GM18909 (cell line): ENCODE measurements at regions not wholly inside any gene's neighbourhood (a gene's known extent, or its start where the extent isn't known, plus 50 kb on each side); places are given as distances from the start of the nearest gene placed in this dataset.
A peak's percentile ranks its signal among the peaks of the same experiment; 100 is the strongest.
"Not testable (repeated sequence)": the region's sequence is repeated elsewhere in the genome, so short reads cannot be mapped to it uniquely, and the experiment has no call there.

Experiments used
- ATAC-seq: cut with Tn5 transposase; IDR thresholded peaks from one replicate; pipeline ENCODE4 v1.9.1; 2021; ENCODE audit warnings: mild to moderate bottlenecking; ENCODE audit not compliant: unreplicated experiment, poor library complexity

DNA sequence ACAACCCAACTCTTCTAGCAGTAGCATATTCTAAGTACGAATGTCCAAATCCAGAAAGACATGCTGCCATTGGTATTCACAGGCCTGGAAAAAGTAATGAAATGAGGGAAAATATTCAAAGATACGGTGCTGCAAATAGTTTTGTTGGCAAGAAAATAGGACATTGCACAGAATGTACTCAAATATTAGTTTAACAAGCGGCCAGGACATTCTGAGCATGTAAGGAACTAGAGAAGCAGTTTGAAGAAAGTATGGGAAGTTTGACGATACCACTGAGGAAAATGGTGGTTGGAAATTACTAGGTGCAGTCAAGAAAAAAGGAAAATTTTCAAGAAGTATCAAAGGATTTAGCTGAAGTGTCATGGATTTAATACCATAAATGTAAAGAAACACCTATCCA is 468.0 kb upstream of the GRIN3A start:
- no peak for ATAC-seq

GRCh38 chr9:102205251-102205650 is 466.8 kb upstream of the GRIN3A start:
- ATAC-seq = no peak

DNA sequence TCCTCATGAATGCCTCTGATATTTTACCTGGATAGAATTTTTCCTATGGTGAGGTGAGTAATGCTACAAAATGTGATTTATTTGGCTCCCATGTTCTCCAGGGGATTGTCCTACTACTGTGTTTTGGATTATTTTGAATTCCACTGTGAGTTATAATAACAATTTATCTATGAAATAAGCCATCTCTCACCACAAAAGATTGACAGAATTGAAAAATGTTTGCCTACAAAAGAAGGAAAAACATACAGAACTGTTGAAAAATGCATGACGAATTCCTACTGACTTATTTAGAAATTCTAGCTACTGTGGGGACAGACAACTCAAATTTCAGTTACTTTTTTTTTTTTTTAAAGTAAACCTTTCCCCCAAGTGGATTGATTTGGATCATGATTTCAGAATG is 463.7 kb upstream of the GRIN3A start:
- no peak for ATAC-seq

GRCh38 chr9:102185962-102186361 is 447.5 kb upstream of the GRIN3A start:
- no peak for ATAC-seq

- ATAC-seq = no peak
These were observed 446.9 kb upstream of the GRIN3A start for GRCh38 chr9:102185371-102185770.

GRCh38 chr9:102178811-102179210 is 440.4 kb upstream of the GRIN3A start:
- no peak for ATAC-seq

DNA sequence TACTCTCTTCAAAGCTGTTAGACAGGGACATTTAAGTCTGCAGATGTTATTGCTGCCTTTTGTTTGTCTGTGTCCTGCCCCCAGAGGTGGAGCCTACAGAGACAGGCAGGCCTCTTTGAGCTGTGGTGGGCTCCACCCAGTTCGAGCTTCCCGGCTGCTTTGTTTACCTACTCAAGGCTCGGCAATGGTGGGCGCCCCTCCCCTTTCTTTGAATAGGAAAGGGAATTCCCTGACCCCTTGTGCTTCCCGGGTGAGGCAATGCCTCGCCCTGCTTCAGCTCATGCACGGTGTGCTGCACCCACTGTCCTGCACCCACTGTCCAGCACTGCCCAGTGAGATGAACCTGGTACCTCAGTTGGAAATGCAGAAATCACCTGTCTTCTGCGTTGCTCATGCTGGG is 435.8 kb upstream of the GRIN3A start:
- not testable (repeated sequence) for ATAC-seq

DNA sequence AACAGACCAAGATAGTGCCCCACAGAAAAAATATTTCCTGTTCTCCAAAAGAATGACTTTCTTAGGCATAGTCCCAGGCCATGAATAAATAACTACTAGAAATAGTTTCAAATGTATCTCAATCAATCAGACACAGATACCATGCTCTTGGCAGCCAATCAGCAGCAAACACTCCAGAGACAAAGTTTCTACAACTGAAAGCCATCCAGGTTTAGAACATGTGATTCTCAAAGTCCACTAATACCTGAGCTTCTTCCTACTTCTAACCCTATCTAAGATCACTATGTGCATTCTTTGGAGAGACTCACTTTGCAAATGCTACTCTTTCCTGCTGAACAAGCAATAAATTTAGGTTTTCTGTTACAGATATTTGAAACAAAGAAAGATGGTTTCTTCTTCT is 425.8 kb upstream of the GRIN3A start:
- no peak for ATAC-seq

DNA sequence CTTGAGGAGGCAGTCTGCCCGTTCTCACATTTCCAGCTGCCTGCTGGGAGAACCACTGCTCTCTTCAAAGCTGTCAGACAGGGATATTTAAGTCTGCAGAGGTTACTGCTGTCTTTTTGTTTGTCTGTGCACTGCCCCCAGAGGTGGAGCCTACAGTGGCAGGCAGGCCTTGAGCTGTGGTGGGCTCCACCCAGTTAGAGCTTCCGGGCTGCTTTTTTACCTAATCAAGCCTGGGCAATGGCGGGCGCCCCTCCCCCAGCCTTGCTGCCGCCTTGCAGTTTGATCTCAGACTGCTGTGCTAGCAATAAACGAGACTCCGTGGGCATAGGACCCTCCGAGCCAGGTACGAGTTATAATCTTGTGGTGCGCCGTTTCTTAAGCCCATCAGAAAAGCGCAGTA is 414.6 kb upstream of the GRIN3A start:
- ATAC-seq = not testable (repeated sequence)

DNA sequence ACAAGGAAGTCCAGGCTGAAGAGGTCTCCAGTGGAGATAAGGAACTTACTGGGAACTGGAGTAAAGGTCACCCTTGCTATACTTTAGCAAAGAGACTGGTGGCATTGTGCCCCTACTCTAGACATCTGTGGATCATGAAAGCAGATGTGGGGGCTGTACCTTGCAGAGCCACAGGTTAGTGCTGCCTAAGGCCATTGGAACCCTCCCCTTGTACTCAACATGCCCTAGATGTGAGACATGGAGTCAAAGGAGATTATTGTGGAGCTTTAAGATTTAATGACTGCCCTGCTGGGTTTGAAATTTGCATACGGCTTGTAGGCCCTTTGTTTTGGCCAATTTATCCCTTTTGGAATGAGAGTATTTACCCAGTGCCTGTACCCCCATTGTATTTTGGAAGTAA is 397.3 kb upstream of the GRIN3A start:
- no peak for ATAC-seq

GRCh38 chr9:102124465-102124864 is 386.0 kb upstream of the GRIN3A start:
- no peak for ATAC-seq

- no peak for ATAC-seq
These were observed 376.1 kb upstream of the GRIN3A start for GRCh38 chr9:102114557-102114956.

GRCh38 chr9:102113191-102113590 is 374.7 kb upstream of the GRIN3A start:
- ATAC-seq = no peak

GRCh38 chr9:102106439-102106838 is 368.0 kb upstream of the GRIN3A start:
- ATAC-seq = no peak

- no peak for ATAC-seq
These were observed 363.3 kb upstream of the GRIN3A start for GRCh38 chr9:102101723-102102122.

- ATAC-seq = no peak
These were observed 348.7 kb upstream of the GRIN3A start for GRCh38 chr9:102087141-102087540.

- ATAC-seq = no peak
These were observed 347.1 kb upstream of the GRIN3A start for GRCh38 chr9:102085548-102085947.

DNA sequence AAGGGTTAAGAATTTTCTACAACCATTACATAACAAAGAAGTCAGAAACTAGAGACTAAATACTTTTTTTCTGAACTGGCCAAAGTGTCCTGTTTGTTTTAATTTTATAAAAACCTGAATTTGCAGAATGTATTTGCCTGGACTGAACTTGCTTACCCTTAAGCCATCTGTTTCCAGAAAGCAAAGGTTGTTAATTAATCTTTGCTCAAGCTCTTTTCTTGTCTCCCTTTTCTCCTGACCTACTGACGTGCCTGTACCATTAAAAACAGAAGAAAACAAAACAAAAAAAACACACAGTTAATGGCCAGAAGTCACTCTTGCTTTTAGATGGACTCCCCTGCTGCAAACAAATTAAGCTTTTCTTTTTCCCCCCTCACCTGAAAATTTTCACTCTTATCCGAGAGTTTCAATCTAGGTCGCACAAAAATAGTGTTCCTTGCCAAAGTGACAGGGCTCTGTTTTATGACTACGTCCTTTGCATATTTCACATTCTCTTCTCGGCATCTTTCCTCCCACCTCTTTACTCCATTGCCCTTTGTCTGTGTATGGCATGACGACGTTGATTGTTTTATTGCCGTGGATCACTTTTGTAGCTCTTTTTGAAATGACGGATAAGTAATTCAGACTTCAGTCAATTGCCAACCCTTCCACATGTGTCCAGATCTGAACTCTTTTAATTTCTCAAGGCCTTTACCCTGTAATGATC is 333.8 kb upstream of the GRIN3A start:
- ATAC-seq = no peak

- ATAC-seq = no peak
These were observed 331.5 kb upstream of the GRIN3A start for GRCh38 chr9:102069969-102070368.

- no peak for ATAC-seq
These were observed 316.4 kb upstream of the GRIN3A start for GRCh38 chr9:102054811-102055210.

DNA sequence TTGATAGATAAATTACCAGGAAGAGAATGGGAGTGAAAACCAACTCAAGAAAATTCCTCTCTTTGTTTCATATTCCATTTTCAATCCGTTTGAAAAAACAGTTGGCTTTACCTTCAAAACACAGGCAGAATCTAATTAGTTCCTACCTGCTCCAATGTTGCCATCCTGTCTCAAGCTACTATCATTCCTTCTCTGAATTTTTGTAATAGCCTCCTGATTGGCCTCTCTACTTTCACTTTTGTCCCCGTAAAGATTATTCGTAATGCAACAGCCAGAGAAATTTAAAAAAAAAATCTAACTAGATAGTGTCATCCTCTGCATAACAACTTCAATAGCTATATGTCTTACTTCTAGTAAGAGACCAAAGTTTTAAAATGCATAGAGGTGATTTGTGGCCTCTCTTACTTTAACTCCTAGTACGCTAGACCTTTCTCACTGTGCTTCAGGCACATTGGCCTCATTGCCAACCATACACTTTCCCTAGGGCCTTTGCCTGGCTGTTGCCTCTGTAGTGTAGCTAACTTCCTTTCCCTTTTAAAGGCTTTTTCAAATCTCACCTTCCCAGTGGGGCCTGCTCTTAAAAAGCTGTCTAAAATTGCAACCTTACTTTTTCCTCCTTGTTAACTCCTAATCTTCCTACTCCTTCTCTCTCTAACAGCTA is 311.3 kb upstream of the GRIN3A start:
- ATAC-seq = peak; percentile 48

DNA sequence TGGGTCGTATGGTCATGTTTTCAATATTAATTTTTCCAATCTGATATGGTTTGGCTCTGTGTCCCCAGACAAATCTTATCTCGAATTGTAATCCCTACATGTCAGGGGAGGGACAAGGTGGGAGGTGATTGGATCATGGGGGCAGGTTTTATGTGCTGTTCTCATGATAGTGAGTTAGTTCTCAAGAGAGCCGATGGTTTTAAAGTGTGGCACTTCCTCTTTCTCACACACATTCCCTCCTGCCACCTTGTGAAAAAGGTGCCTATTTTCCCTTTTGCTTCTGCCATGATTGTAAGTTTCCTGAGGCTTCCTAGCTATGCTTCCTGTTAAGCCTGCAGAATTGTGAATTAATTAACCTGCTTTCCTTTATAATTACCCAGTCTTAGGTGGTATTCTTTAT is 309.1 kb upstream of the GRIN3A start:
- no peak for ATAC-seq
